ENCODE measurements at regions not wholly inside any gene's neighbourhood (a gene's known extent, or its start where the extent isn't known, plus 50 kb on each side); places are given as distances from the start of the nearest gene placed in this dataset.

DNA sequence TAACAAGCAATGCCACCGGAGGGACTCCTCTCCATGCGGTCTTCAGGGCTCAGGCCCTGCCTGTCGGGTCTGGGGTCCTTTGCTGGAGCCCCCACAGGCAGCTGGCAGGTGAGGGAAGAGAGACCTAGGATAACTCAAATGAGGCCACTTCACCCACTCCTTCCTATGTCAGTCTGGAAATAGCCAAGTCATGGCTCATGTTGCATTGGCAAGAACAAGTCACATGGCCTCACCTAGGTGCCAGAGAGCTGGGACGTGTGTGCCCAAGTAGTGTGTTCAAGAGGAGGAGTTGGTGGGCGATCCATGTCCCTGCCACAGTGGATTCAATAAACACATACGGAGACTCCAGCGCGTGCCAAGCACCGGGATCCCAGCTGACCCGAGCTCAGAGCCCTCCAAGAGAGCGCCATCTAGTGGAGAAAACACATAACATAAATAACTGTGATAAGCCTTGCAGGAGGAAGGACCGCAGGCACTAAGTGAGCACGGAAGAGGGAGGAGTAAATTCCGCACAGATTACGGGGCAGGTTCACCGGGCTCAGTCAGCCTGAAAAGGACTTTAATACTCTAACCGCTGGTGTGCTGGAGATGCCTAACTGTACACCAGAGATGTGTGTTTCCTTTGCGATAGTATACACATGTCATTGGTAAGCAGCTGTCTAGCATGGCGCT, 580.8 kb downstream of the CCDC171 start:
- POLR2A ChIA-PET = no interaction called here
- TF ChIP-seq, protein P1, sequence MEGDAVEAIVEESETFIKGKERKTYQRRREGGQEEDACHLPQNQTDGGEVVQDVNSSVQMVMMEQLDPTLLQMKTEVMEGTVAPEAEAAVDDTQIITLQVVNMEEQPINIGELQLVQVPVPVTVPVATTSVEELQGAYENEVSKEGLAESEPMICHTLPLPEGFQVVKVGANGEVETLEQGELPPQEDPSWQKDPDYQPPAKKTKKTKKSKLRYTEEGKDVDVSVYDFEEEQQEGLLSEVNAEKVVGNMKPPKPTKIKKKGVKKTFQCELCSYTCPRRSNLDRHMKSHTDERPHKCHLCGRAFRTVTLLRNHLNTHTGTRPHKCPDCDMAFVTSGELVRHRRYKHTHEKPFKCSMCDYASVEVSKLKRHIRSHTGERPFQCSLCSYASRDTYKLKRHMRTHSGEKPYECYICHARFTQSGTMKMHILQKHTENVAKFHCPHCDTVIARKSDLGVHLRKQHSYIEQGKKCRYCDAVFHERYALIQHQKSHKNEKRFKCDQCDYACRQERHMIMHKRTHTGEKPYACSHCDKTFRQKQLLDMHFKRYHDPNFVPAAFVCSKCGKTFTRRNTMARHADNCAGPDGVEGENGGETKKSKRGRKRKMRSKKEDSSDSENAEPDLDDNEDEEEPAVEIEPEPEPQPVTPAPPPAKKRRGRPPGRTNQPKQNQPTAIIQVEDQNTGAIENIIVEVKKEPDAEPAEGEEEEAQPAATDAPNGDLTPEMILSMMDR (IDR thresholded peaks at IDR 0.05) = peak; percentile 60
- TF ChIP-seq SIN3A (IDR thresholded peaks at IDR 0.05; ENCODE audit: borderline replicate concordance, insufficient read depth, low read depth, low read length) = no peak
- intact Hi-C loops (cut with micrococcal nuclease; ENCODE audit: unreplicated experiment) (loop anchor here (5.0 kb wide), 1 partner anchor 261 kb away; no protein-coding TSS in a partner anchor), in situ Hi-C loops (cut with HindIII; ENCODE audit: low pct_unique_long_range_greater_than_20kb, low sequenced_read_pairs) (no loop called here)
- Histone ChIP-seq H3K27ac (ENCODE audit: low read length) (no peak overlapping the region), H3K36me3 (ENCODE audit: control insufficient read depth, insufficient read depth, low read length) (no peaks in the 10 kb centered on the region), H3K27me3 (ENCODE audit: control insufficient read depth, insufficient read depth, low read length) (no peaks in the 10 kb centered on the region), H3K4me1 (ENCODE audit: control insufficient read depth, insufficient read depth, low read length) (no peaks in the 10 kb centered on the region), H3K4me3 (ENCODE audit: low read depth in 2 of 2, low read length in 2 of 2) (no peak overlapping the region), H3K9me3 (ENCODE audit: control insufficient read depth, insufficient read depth, low read depth, low read length) (no peaks in the 10 kb centered on the region)
- CTCF ChIA-PET = no interaction called here
- DNase-seq (ENCODE audit: low read depth, low spot score) (no peak), ATAC-seq (no peak)
- no TSS peak for BruUV-seq (replicated peaks)

DNA sequence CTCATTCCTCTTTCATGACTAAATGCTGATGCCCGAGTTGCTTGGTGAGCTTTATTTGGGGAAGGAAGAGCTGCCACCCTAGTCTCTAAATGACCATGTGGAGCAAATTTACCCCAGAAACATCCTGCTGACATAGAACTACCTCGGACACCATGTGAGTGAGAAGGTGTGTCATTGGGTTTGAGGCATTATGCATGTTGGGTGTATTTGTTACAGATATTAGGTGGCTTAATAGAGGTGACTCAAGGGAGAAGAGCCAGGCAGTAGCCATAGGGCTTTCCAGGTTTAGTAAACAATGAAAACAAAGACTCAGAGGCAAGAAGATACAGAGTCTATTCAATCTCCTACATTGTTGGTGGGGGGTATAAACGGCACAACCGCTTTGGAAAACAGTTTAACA, 581.5 kb downstream of the CCDC171 start:
- no peaks in the 10 kb centered on the region for H3K36me3 ChIP-seq (ENCODE audit: control insufficient read depth, insufficient read depth, low read length)
- H3K4me3 ChIP-seq (ENCODE audit: low read depth in 2 of 2, low read length in 2 of 2) = no peak overlapping the region
- ATAC-seq = no peak
- intact Hi-C loops (cut with micrococcal nuclease; ENCODE audit: unreplicated experiment) (loop anchor here (5.0 kb wide), 1 partner anchor 262 kb away; no protein-coding TSS in a partner anchor), in situ Hi-C loops (cut with HindIII; ENCODE audit: low pct_unique_long_range_greater_than_20kb, low sequenced_read_pairs) (no loop called here)
- no peak for DNase-seq (ENCODE audit: low read depth, low spot score)
- ChIA-PET POLR2A (no interaction called here), CTCF (no interaction called here)
- no peak overlapping the region for H3K27ac ChIP-seq (ENCODE audit: low read length)
- BruUV-seq (replicated peaks) = no TSS peak
- TF ChIP-seq, protein P2, sequence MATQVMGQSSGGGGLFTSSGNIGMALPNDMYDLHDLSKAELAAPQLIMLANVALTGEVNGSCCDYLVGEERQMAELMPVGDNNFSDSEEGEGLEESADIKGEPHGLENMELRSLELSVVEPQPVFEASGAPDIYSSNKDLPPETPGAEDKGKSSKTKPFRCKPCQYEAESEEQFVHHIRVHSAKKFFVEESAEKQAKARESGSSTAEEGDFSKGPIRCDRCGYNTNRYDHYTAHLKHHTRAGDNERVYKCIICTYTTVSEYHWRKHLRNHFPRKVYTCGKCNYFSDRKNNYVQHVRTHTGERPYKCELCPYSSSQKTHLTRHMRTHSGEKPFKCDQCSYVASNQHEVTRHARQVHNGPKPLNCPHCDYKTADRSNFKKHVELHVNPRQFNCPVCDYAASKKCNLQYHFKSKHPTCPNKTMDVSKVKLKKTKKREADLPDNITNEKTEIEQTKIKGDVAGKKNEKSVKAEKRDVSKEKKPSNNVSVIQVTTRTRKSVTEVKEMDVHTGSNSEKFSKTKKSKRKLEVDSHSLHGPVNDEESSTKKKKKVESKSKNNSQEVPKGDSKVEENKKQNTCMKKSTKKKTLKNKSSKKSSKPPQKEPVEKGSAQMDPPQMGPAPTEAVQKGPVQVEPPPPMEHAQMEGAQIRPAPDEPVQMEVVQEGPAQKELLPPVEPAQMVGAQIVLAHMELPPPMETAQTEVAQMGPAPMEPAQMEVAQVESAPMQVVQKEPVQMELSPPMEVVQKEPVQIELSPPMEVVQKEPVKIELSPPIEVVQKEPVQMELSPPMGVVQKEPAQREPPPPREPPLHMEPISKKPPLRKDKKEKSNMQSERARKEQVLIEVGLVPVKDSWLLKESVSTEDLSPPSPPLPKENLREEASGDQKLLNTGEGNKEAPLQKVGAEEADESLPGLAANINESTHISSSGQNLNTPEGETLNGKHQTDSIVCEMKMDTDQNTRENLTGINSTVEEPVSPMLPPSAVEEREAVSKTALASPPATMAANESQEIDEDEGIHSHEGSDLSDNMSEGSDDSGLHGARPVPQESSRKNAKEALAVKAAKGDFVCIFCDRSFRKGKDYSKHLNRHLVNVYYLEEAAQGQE (IDR thresholded peaks at IDR 0.05; ENCODE audit: insufficient read depth in 1 of 2, low read depth in 2 of 2, low read length in 1 of 2) = no peak
- TF ChIP-seq SIN3A (IDR thresholded peaks at IDR 0.05; ENCODE audit: borderline replicate concordance, insufficient read depth, low read depth, low read length) (no peak), TCF7L2 (IDR thresholded peaks at IDR 0.05; ENCODE audit: low read depth, low read length) (no peak), POLR2AphosphoS5 (IDR thresholded peaks at IDR 0.05; ENCODE audit: low read depth, low read length) (no peak)
- TF ChIP-seq, protein P1 (IDR thresholded peaks at IDR 0.05) = no peak
- H3K27me3 ChIP-seq (ENCODE audit: control insufficient read depth, insufficient read depth, low read length) = no peaks in the 10 kb centered on the region
- H3K4me1 ChIP-seq (ENCODE audit: control insufficient read depth, insufficient read depth, low read length) = no peaks in the 10 kb centered on the region
- H3K9me3 ChIP-seq (ENCODE audit: control insufficient read depth, insufficient read depth, low read depth, low read length) = no peaks in the 10 kb centered on the region
